H1 (cell line): ENCODE measurements at regions not wholly inside any gene's neighbourhood (a gene's known extent, or its start where the extent isn't known, plus 50 kb on each side); places are given as distances from the start of the nearest gene placed in this dataset.

Source experiments
- CBX8 ChIP-seq: fragments of 300-800, 300-1000 bp; sonication (generic); IDR thresholded peaks from 2 replicates; pipeline ENCODE4 v1.7.1; 2016; ENCODE audit warnings: low read depth, low read length, borderline replicate concordance
- CHD1 ChIP-seq: IDR thresholded peaks from 2 replicates; pipeline ENCODE4 v1.6.1; 2012; ENCODE audit warnings: low read depth, low read length, improper control_type of control experiment
- CHD7 ChIP-seq: fragments of 300-600 bp; sonication (generic); IDR thresholded peaks from 2 replicates; pipeline ENCODE4 v1.7.1; 2012; ENCODE audit warnings: low read length, moderate library complexity, mild to moderate bottlenecking, inconsistent platforms; ENCODE audit not compliant: insufficient replicate concordance
- CTCF ChIP-seq, 3 experiments: IDR thresholded peaks; 1 replicate in 2 of 3; 2 replicates in 1 of 3; pipeline versions ENCODE4 v1.5.1 to v1.6.1; 2011; ENCODE audit warnings: low read length in 3 of 3, mild to moderate bottlenecking in 3 of 3, inconsistent platforms in 2 of 3, low read depth in 1 of 3, moderate library complexity in 1 of 3; ENCODE audit not compliant: insufficient read depth in 1 of 3; ENCODE audit errors: control extremely low read depth in 1 of 3
- EP300 ChIP-seq, 2 experiments: IDR thresholded peaks; 1 replicate in 1 of 2; 2 replicates in 1 of 2; pipeline ENCODE4 v1.6.1; 2011 to 2012; ENCODE audit warnings: low read depth in 2 of 2, low read length in 2 of 2, mild to moderate bottlenecking in 2 of 2, borderline replicate concordance in 1 of 2, inconsistent platforms in 1 of 2, moderate library complexity in 1 of 2
- NRF1 ChIP-seq: IDR thresholded peaks from 2 replicates; pipeline ENCODE4 v1.6.1; 2011; ENCODE audit warnings: mild to moderate bottlenecking, low read depth, low read length, improper control_type of control experiment
- POLR2AphosphoS5 ChIP-seq: IDR thresholded peaks from 2 replicates; pipeline ENCODE4 v1.6.1; 2011; ENCODE audit warnings: low read depth, low read length
- TAF1 ChIP-seq: IDR thresholded peaks from 2 replicates; pipeline ENCODE4 v1.6.1; 2011; ENCODE audit warnings: mild to moderate bottlenecking, low read depth, low read length

GRCh38 chrX:8913655-8914409 lies 112.6 kb upstream of the FAM9A start (continued):
- TF ChIP-seq CHD7: no peak
- no peak for TF ChIP-seq TAF1
- TF ChIP-seq CTCF (IDR thresholded peaks at IDR 0.05; ENCODE audit: control extremely low read depth in 1 of 3, insufficient read depth in 1 of 3, low read depth in 1 of 3, low read length in 3 of 3): no peak
- no peak for TF ChIP-seq EP300 (IDR thresholded peaks at IDR 0.05; ENCODE audit: borderline replicate concordance in 1 of 2, low read depth in 2 of 2, low read length in 2 of 2)
- TF ChIP-seq NRF1: no peak
- TF ChIP-seq POLR2AphosphoS5: no peak
- no peak for TF ChIP-seq CHD1
- TF ChIP-seq CBX8: no peak
